Suppressor macrophage treated with lipopolysaccharide for 1 hour (primary cell): ENCODE measurements at regions not wholly inside any gene's neighbourhood (a gene's known extent, or its start where the extent isn't known, plus 50 kb on each side); places are given as distances from the start of the nearest gene placed in this dataset.

Experiments used
- DNase-seq, 3 donors: peaks; one replicate each; pipeline ENCODE4 v3.0.0-alpha.2; 2020 to 2022

- DNase-seq, result no peak
These were observed 381.2 kb upstream of the TBL1XR1 start for GRCh38 chr3:177578488-177578887.

- DNase-seq, result no peak
These were observed 382.1 kb upstream of the TBL1XR1 start for GRCh38 chr3:177579419-177579818.

DNA sequence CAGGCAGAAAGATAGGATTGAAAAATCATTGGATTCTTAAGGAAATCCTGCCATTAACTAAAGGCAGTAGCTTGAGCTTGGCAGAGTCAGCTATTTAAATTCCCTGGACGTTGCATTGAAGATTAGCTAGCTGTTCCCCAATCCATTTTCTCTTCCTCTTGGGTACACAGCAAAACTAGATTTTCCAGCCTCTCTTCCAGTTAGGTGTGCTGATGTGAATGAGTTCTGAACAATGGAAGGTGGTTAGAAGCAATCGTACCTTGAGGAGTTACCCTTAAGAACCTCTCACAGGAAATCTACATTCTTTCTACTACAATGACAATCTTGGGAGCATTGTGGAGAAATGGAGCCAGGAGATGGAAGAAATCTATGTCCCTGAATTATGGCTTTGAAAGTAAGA, 383.2 kb upstream of the TBL1XR1 start:
- no peak for DNase-seq

GRCh38 chr3:177585271-177585670, 388.0 kb upstream of the TBL1XR1 start:
- DNase-seq, result no peak

DNA sequence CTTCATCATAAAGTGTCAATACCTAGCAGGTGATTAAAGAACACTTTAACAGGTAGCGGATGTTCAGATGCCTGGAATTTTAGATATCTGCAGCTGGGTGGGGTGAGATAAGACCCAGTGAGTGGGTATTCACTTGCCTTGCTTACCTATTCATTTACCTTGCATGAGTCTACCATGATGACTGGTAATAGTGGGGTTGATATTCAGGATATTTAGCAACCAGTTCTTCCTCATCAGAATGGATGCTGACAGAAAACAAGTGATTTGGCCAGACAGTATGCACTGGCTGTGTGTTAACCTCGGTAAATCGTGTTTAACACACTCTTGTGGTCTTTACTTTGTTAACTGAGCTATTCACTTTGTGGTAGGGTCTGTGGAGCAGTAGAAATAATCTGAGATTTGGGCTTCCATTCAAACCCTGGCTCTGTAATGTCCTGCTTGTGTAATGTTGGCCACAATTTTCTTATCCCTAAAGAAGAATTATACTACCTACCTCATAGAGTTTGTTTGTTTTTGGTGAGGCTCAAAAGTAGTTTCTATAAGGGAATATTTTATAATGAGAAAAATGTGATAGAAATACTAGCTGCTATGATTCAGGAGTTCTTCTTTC, 391.9 kb upstream of the TBL1XR1 start:
- no peak for DNase-seq

GRCh38 chr3:177589911-177590381, 392.7 kb upstream of the TBL1XR1 start:
- peak; percentile 41 to 79 (median 71) for DNase-seq

DNA sequence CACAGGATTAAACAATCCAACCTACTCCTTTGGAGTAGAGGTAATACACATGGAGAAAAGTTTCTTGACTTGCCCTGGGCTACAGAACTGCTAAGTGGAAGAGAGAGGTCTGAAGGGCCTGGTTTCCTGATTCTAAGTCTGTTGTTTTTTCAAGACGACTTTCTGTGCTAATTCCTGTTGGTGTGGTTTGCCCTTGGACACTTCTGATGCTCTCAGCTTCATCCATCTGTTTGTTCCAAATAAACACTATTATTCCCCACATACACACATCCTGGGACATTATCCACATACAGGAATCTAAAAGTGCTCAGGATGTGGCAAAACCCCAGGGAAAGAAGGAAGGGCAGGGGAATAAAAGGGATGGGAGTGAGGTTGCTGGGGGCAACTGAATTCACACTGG, 393.5 kb upstream of the TBL1XR1 start:
- no peak for DNase-seq

DNA sequence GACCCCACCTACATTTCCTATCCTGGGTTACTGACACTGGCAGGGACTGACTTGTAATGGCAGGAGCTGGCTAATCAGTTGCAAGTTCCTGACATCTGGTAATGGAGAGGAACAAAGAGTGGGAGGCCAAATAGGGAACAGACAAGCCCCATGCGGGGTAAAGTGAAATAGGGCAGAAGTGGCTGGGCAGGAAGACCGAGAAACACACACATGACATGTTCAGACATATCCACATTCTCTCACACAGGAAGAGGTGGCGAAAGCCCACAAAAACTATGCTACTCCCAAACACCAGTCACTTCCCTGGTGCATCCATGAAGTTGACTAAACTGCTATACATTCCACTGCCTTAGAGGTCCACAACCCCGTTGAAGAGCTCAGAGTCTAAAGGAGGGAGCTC, 394.1 kb upstream of the TBL1XR1 start:
- DNase-seq, result peak; percentile 86 to 93 (median 89)

GRCh38 chr3:177594096-177594495, 396.8 kb upstream of the TBL1XR1 start:
- DNase-seq, result peak in 2 of 3 donors; percentile 38 to 49

DNA sequence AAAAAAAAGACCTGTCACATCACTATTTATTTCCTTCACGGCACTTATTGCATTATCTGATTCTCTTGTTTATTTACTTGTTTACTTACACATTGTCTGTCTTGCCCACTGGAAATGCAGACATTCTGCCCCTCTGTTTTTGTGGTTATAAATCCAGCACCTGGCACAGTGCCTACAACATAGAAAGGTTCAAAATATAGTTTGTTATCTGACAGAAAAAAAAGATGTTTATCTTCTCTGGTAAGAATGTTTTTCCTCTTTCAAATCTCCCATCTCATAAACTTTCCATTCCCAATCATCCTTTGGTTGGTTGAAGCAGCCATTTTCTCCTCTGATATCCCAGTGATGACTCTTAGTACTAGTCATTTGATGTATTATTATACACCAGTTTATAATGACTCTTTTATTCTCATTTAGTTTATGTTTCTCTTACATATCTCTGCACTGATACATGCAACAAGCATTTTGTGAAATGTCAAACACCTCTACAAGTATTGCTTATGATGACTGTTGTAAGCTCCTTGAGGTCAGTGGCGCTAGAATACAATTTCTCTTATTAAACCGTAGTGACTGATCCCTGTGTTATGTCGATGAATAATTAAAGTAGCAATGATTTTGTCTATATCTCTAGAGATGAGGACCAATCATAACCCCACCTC, 398.4 kb upstream of the TBL1XR1 start:
- no peak for DNase-seq

- no peak for DNase-seq
These were observed 399.1 kb upstream of the TBL1XR1 start for GRCh38 chr3:177596248-177596815.

DNA sequence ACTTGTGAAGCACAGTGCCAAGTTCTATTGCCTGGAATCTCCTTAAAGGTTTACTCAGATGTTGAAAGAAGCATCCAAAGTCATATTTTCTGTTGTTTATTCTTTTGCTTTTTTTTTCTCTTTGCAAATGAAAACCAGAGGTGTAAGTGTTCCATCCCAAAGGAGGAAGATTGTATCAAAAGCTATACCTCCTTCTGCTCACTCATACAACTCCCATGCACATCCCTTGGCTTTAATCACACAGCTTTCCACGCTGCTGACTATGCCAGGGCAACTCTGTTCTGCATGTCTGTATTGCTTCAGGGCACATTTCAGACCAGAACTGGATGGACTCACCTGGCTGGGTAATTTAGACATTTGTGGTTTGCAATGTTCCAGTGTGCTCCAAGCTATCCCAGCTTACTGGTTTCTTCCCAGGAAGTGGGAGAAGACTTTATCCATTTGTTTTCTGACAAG, 399.6 kb upstream of the TBL1XR1 start:
- no peak for DNase-seq

DNA sequence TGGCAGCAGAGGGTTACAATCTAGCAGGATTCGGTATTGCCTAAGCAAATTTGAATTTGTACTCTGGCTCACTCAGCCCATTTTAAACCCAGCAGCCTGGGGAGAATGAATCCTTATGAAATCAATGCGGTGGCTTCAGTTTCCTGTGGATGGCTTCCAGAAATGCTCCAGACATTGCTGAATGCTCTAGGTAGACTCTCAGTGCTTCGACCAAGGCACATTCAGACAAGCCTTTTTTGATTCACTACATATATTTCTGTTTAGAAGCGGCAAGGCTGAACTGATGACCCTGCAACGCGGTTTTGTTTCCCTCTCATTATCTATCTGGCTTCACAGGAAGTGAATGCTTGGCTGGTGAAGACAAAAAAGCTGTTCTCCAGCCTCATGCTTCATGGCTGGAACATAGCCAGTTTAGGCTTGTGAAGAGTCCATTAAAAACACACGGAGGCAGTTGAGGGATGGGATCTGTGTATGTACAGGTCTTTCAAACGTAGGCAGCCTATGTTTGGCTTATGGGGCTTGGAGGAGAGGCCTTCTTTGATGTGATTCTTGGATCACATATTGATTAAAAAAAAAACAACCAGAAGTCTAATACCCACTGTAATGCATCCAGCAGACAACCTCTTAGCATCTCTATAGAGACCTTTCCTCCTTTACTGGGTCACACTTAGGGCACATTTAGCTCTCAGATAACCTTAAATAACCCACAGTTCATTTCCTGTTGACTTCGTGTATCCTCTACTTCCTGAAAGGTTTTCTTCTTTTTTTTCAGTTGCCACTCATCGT, 400.2 kb upstream of the TBL1XR1 start:
- peak in 2 of 3 donors; percentile 47 to 53 for DNase-seq

GRCh38 chr3:177598097-177598833, 401.0 kb upstream of the TBL1XR1 start:
- no peak for DNase-seq

GRCh38 chr3:177599326-177599725, 402.0 kb upstream of the TBL1XR1 start:
- DNase-seq, result peak; percentile 80 to 97 (median 93)

GRCh38 chr3:177599837-177600236, 402.6 kb upstream of the TBL1XR1 start:
- DNase-seq, result no peak

- DNase-seq, result peak in 2 of 3 donors; percentile 34 to 43
These were observed 403.1 kb upstream of the TBL1XR1 start for GRCh38 chr3:177600411-177600810.

- no peak for DNase-seq
These were observed 403.9 kb upstream of the TBL1XR1 start for GRCh38 chr3:177601152-177601551.

GRCh38 chr3:177602601-177603147, 405.4 kb upstream of the TBL1XR1 start:
- peak in 2 of 3 donors; percentile 55 to 65 for DNase-seq

- peak in 2 of 3 donors; percentile 54 to 70 for DNase-seq
These were observed 405.9 kb upstream of the TBL1XR1 start for GRCh38 chr3:177603148-177603603.

- no peak for DNase-seq
These were observed 406.9 kb upstream of the TBL1XR1 start for GRCh38 chr3:177604181-177604580.

GRCh38 chr3:177606891-177607290, 409.6 kb upstream of the TBL1XR1 start:
- no peak for DNase-seq
